GM23338 (cell line): ENCODE measurements at regions not wholly inside any gene's neighbourhood (a gene's known extent, or its start where the extent isn't known, plus 50 kb on each side); places are given as distances from the start of the nearest gene placed in this dataset.
A peak's percentile ranks its signal among the peaks of the same experiment; 100 is the strongest.

Source experiments
- ATAC-seq: fragments of 200-7000 bp; cut with Tn5 transposase; 3 replicates; pipeline ENCODE4 v1.9.1; 2020
- DNase-seq: peaks from one replicate; pipeline ENCODE4 v3.0.0-alpha.2; 2015; ENCODE audit warnings: low spot score
- H2AFZ ChIP-seq: fragments of 200-600 bp; sonication (generic); 2 replicates; pipeline ENCODE4 v1.8.0; 2016; ENCODE audit warnings: antibody characterized with exemption, mild to moderate bottlenecking, moderate library complexity
- H3F3A ChIP-seq: fragments of 200-600 bp; sonication (generic); replicated peaks from 2 replicates; pipeline ENCODE4 v1.8.0; 2017; ENCODE audit warnings: antibody characterized with exemption, mixed run types, low read depth
- H3K27ac ChIP-seq: fragments of 200-600 bp; sonication (generic); 2 replicates; pipeline ENCODE4 v1.6.1; 2016; ENCODE audit warnings: low read depth
- H3K27me3 ChIP-seq: fragments of 200-600 bp; sonication (generic); 2 replicates; pipeline ENCODE4 v1.8.0; 2016; ENCODE audit warnings: mild to moderate bottlenecking, mixed run types, moderate library complexity; ENCODE audit not compliant: insufficient read depth
- H3K36me3 ChIP-seq: fragments of 200-600 bp; sonication (generic); 2 replicates; pipeline ENCODE4 v1.8.0; 2016; ENCODE audit warnings: mild to moderate bottlenecking; ENCODE audit not compliant: insufficient read depth
- H3K4me1 ChIP-seq: fragments of 200-600 bp; sonication (generic); 2 replicates; pipeline ENCODE4 v1.8.0; 2016; ENCODE audit warnings: mild to moderate bottlenecking, moderate library complexity; ENCODE audit not compliant: insufficient read depth
- H3K4me2 ChIP-seq: fragments of 200-600 bp; sonication (generic); 2 replicates; pipeline ENCODE4 v1.7.1; 2017; ENCODE audit warnings: mixed run types
- H3K4me3 ChIP-seq: fragments of 200-600 bp; sonication (generic); 2 replicates; pipeline ENCODE4 v1.6.1; 2016; ENCODE audit warnings: mixed run types
- H3K79me2 ChIP-seq: fragments of 200-600 bp; sonication (generic); replicated peaks from 2 replicates; pipeline ENCODE4 v1.8.0; 2017; ENCODE audit warnings: mild to moderate bottlenecking; ENCODE audit not compliant: insufficient read depth
- H3K9me2 ChIP-seq: fragments of 200-600 bp; sonication (generic); 2 replicates; pipeline ENCODE4 v1.8.0; 2017; ENCODE audit not compliant: insufficient read depth
- H4K20me1 ChIP-seq: fragments of 200-600 bp; sonication (generic); replicated peaks from 2 replicates; pipeline ENCODE4 v1.8.0; 2017; ENCODE audit warnings: mild to moderate bottlenecking; ENCODE audit not compliant: insufficient read depth
- H3K27ac Mint-ChIP-seq: 2 replicates; pipeline ENCODE4 v1.8.0; 2020; ENCODE audit warnings: inconsistent platforms, mild to moderate bottlenecking, moderate library complexity, mixed read lengths
- H3K27me3 Mint-ChIP-seq: 3 replicates; pipeline ENCODE4 v1.8.0; 2022; ENCODE audit warnings: low read depth, mild to moderate bottlenecking, moderate library complexity, mixed read lengths, inconsistent platforms; ENCODE audit not compliant: insufficient read depth, poor library complexity
- H3K36me3 Mint-ChIP-seq: 3 replicates; pipeline ENCODE4 v1.8.0; 2021; ENCODE audit warnings: low read depth, mild to moderate bottlenecking, inconsistent platforms, moderate library complexity, mixed read lengths
- H3K4me1 Mint-ChIP-seq: 3 replicates; pipeline ENCODE4 v1.8.0; 2020; ENCODE audit warnings: mild to moderate bottlenecking, inconsistent platforms, mixed read lengths
- H3K4me3 Mint-ChIP-seq: 3 replicates; pipeline ENCODE4 v1.8.0; 2021; ENCODE audit warnings: moderate library complexity, mild to moderate bottlenecking, inconsistent platforms, mixed read lengths
- H3K9me3 Mint-ChIP-seq: 3 replicates; pipeline ENCODE4 v1.8.0; 2020; ENCODE audit warnings: moderate library complexity, mild to moderate bottlenecking, inconsistent platforms, mixed read lengths
- CREB1 ChIP-seq: fragments of 250-450 bp; sonication (Bioruptor Pico); IDR thresholded peaks from 2 replicates; pipeline ENCODE4 v1.5.0; 2020; ENCODE audit warnings: low read depth, mild to moderate bottlenecking, moderate library complexity
- CTCF ChIP-seq, 2 experiments: fragments of 200-600 bp in 1 of 2; sonication (generic) in 1 of 2; conservative IDR thresholded peaks; 2 replicates each; pipeline versions ENCODE4 v1.5.1 to v1.6.1; 2016 to 2017; ENCODE audit warnings: antibody characterized with exemption in 2 of 2, low read depth in 2 of 2, mild to moderate bottlenecking in 2 of 2, moderate library complexity in 1 of 2
- EZH2 ChIP-seq: fragments of 200-600 bp; sonication (generic); IDR thresholded peaks from one replicate; pipeline ENCODE4 v1.8.0; 2017; ENCODE audit warnings: antibody characterized with exemption, mild to moderate bottlenecking, low read depth; ENCODE audit not compliant: unreplicated experiment
- EZH2phosphoT487 ChIP-seq: fragments of 200-600 bp; sonication (generic); IDR thresholded peaks from one replicate; pipeline ENCODE4 v1.8.1; 2018; ENCODE audit warnings: antibody characterized with exemption; ENCODE audit not compliant: unreplicated experiment
- JUNB ChIP-seq: IDR thresholded peaks from one replicate; pipeline ENCODE4 v1.6.1; 2016; ENCODE audit warnings: antibody characterized with exemption; ENCODE audit not compliant: unreplicated experiment
- NANOG ChIP-seq: IDR thresholded peaks from 2 replicates; pipeline ENCODE4 v1.6.1; 2016; ENCODE audit warnings: antibody characterized with exemption, borderline replicate concordance
- POLR2AphosphoS5 ChIP-seq: IDR thresholded peaks from 2 replicates; pipeline ENCODE4 v1.6.1; 2016; ENCODE audit warnings: antibody characterized with exemption, low read depth
- REST ChIP-seq: IDR thresholded peaks from one replicate; pipeline ENCODE4 v1.6.1; 2018; ENCODE audit warnings: antibody characterized with exemption; ENCODE audit not compliant: unreplicated experiment
- STAT1 ChIP-seq: IDR thresholded peaks from one replicate; pipeline ENCODE4 v1.6.1; 2016; ENCODE audit warnings: antibody characterized with exemption; ENCODE audit not compliant: unreplicated experiment
- ZNF114 ChIP-seq: fragments of 250-450 bp; sonication (Bioruptor Pico); IDR thresholded peaks from 2 replicates; pipeline ENCODE4 v1.5.0; 2020; ENCODE audit warnings: mild to moderate bottlenecking, moderate library complexity
- TF ChIP-seq, protein P1 (sequence below): fragments of 250-450 bp; sonication (Bioruptor Pico); IDR thresholded peaks from 2 replicates; pipeline ENCODE4 v1.5.0; 2020; ENCODE audit warnings: mild to moderate bottlenecking, moderate library complexity
- TF ChIP-seq, protein P2 (sequence below): IDR thresholded peaks from 2 replicates; pipeline ENCODE4 v1.6.1; 2016; ENCODE audit warnings: antibody characterized with exemption

DNA sequence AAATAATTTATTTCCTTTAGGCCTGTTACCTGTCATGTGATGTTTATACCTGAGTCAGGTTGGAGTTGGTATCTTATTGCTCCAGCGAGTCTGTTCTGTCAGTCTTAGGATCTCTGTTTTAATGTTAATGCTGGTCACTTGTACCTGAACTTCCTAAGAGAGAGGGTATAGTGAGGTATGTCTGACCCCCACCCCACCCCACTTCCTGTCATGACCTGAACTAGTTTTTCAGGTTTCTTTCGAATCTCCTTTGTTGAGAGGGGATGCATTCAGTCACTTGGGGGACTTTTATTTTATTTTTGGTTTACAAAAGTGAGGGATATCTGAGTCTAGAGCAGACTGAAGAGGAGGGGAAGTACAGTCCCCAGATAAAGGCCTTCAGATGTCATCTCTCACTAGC lies 769.0 kb upstream of the COBL start (continued):
- TF ChIP-seq CTCF (conservative IDR thresholded peaks at IDR 0.05; ENCODE audit: low read depth in 2 of 2), result no peak
- TF ChIP-seq CREB1 (CRISPR knock-in tag), result peak; percentile 38; the same call in 1 of the 2 replicates

DNA sequence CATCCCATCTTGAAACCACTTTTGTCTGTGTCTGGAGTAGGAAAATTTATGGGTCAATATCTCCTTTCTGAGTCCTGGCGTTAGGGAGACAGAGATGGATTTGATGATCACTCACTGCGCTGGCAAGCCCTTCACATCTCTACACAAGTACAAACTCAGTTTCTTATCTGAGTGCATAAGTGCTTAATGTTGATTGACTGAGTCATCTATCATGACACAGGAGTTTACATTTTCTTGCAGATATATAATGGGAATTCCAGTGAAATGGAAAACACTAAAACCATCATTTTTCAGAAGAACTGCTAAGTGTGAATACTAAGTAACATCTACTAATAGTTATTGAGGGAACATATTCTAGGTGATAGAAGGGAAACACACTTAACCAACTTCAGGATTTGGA lies 763.9 kb upstream of the COBL start:
- ATAC-seq, result no peak
- H4K20me1 ChIP-seq, result no peaks in the 10 kb centered on the region
- no peak overlapping the region for H3K27ac Mint-ChIP-seq
- TF ChIP-seq, protein P1, sequence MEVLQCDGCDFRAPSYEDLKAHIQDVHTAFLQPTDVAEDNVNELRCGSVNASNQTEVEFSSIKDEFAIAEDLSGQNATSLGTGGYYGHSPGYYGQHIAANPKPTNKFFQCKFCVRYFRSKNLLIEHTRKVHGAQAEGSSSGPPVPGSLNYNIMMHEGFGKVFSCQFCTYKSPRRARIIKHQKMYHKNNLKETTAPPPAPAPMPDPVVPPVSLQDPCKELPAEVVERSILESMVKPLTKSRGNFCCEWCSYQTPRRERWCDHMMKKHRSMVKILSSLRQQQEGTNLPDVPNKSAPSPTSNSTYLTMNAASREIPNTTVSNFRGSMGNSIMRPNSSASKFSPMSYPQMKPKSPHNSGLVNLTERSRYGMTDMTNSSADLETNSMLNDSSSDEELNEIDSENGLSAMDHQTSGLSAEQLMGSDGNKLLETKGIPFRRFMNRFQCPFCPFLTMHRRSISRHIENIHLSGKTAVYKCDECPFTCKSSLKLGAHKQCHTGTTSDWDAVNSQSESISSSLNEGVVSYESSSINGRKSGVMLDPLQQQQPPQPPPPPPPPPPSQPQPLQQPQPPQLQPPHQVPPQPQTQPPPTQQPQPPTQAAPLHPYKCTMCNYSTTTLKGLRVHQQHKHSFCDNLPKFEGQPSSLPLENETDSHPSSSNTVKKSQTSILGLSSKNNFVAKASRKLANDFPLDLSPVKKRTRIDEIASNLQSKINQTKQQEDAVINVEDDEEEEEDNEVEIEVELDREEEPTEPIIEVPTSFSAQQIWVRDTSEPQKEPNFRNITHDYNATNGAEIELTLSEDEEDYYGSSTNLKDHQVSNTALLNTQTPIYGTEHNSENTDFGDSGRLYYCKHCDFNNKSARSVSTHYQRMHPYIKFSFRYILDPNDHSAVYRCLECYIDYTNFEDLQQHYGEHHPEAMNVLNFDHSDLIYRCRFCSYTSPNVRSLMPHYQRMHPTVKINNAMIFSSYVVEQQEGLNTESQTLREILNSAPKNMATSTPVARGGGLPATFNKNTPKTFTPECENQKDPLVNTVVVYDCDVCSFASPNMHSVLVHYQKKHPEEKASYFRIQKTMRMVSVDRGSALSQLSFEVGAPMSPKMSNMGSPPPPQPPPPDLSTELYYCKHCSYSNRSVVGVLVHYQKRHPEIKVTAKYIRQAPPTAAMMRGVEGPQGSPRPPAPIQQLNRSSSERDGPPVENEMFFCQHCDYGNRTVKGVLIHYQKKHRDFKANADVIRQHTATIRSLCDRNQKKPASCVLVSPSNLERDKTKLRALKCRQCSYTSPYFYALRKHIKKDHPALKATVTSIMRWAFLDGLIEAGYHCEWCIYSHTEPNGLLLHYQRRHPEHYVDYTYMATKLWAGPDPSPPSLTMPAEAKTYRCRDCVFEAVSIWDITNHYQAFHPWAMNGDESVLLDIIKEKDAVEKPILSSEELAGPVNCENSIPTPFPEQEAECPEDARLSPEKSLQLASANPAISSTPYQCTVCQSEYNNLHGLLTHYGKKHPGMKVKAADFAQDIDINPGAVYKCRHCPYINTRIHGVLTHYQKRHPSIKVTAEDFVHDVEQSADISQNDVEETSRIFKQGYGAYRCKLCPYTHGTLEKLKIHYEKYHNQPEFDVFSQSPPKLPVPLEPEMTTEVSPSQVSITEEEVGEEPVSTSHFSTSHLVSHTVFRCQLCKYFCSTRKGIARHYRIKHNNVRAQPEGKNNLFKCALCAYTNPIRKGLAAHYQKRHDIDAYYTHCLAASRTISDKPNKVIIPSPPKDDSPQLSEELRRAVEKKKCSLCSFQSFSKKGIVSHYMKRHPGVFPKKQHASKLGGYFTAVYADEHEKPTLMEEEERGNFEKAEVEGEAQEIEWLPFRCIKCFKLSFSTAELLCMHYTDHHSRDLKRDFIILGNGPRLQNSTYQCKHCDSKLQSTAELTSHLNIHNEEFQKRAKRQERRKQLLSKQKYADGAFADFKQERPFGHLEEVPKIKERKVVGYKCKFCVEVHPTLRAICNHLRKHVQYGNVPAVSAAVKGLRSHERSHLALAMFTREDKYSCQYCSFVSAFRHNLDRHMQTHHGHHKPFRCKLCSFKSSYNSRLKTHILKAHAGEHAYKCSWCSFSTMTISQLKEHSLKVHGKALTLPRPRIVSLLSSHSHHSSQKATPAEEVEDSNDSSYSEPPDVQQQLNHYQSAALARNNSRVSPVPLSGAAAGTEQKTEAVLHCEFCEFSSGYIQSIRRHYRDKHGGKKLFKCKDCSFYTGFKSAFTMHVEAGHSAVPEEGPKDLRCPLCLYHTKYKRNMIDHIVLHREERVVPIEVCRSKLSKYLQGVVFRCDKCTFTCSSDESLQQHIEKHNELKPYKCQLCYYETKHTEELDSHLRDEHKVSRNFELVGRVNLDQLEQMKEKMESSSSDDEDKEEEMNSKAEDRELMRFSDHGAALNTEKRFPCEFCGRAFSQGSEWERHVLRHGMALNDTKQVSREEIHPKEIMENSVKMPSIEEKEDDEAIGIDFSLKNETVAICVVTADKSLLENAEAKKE (CRISPR knock-in tag), result no peak
- no peak for TF ChIP-seq EZH2
- TF ChIP-seq REST, result no peak
- TF ChIP-seq POLR2AphosphoS5, result no peak
- TF ChIP-seq JUNB, result no peak
- no peak for TF ChIP-seq CREB1 (CRISPR knock-in tag)
- TF ChIP-seq EZH2phosphoT487, result no peak
- TF ChIP-seq, protein P2, sequence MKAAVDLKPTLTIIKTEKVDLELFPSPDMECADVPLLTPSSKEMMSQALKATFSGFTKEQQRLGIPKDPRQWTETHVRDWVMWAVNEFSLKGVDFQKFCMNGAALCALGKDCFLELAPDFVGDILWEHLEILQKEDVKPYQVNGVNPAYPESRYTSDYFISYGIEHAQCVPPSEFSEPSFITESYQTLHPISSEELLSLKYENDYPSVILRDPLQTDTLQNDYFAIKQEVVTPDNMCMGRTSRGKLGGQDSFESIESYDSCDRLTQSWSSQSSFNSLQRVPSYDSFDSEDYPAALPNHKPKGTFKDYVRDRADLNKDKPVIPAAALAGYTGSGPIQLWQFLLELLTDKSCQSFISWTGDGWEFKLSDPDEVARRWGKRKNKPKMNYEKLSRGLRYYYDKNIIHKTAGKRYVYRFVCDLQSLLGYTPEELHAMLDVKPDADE, result no peak
- TF ChIP-seq NANOG, result no peak
- no peak for TF ChIP-seq ZNF114
- no peak for TF ChIP-seq STAT1

More for the DNA sequence above, 763.9 kb upstream of the COBL start:
- Mint-ChIP-seq H3K27me3 (peaks cover 6% of the 10 kb centered on the region), H3K4me3 (no peak overlapping the region), H3K36me3 (no peaks in the 10 kb centered on the region), H3K9me3 (no peaks in the 10 kb centered on the region; the same call in 2 of the 3 replicates), H3K4me1 (peaks cover 7% of the 10 kb centered on the region)
- H3K4me3 ChIP-seq, result no peak overlapping the region
- no peaks in the 10 kb centered on the region for H3K36me3 ChIP-seq
- no peaks in the 10 kb centered on the region for H3K27me3 ChIP-seq
- H3K27ac ChIP-seq, result no peak overlapping the region
- H3K9me2 ChIP-seq, result peaks cover 7% of the 10 kb centered on the region; the same call in 1 of the 2 replicates
- no peaks in the 10 kb centered on the region for H3K79me2 ChIP-seq
- H3F3A ChIP-seq, result no peaks in the 10 kb centered on the region
- no peak overlapping the region for H2AFZ ChIP-seq
- H3K4me1 ChIP-seq, result peaks cover 7% of the 10 kb centered on the region; the same call in 1 of the 2 replicates
- H3K4me2 ChIP-seq, result no peak overlapping the region
- DNase-seq, result no peak
